ENCODE measurements at regions not wholly inside any gene's neighbourhood (a gene's known extent, or its start where the extent isn't known, plus 50 kb on each side); places are given as distances from the start of the nearest gene placed in this dataset.
"Not testable (repeated sequence)": the region's sequence is repeated elsewhere in the genome, so short reads cannot be mapped to it uniquely, and the experiment has no call there.

- DNase-seq: peak; percentile 45
These were observed 53.6 kb upstream of the PLGLB1 start for GRCh38 chr2:87075054-87075790.

- DNase-seq: not testable (repeated sequence)
These were observed 54.2 kb upstream of the PLGLB1 start for GRCh38 chr2:87075791-87076252.

- DNase-seq: peak; percentile 91
These were observed 54.8 kb upstream of the PLGLB1 start for GRCh38 chr2:87076253-87077123.

- DNase-seq: not testable (repeated sequence)
These were observed 55.4 kb upstream of the PLGLB1 start for GRCh38 chr2:87077124-87077446.

- not testable (repeated sequence) for DNase-seq
These were observed 60.1 kb upstream of the PLGLB1 start for GRCh38 chr2:87081727-87082126.

- not testable (repeated sequence) for DNase-seq
These were observed 66.4 kb upstream of the PLGLB1 start for GRCh38 chr2:87088079-87088478.

- not testable (repeated sequence) for DNase-seq
These were observed 67.8 kb upstream of the PLGLB1 start for GRCh38 chr2:87089401-87089800.

GRCh38 chr2:87093252-87093651 lies 71.6 kb upstream of the PLGLB1 start:
- not testable (repeated sequence) for DNase-seq

- DNase-seq: not testable (repeated sequence)
These were observed 72.4 kb upstream of the PLGLB1 start for GRCh38 chr2:87093937-87094529.

GRCh38 chr2:87095804-87096203 lies 74.2 kb upstream of the PLGLB1 start:
- not testable (repeated sequence) for DNase-seq

- DNase-seq: not testable (repeated sequence)
These were observed 107.3 kb upstream of the PLGLB1 start for GRCh38 chr2:87128761-87129553.

GRCh38 chr2:87132577-87132976 lies 110.9 kb upstream of the PLGLB1 start:
- DNase-seq: not testable (repeated sequence)

- not testable (repeated sequence) for DNase-seq
These were observed 130.3 kb upstream of the PLGLB1 start for GRCh38 chr2:87151835-87152493.

- not testable (repeated sequence) for DNase-seq
These were observed 152.8 kb upstream of the PLGLB1 start for GRCh38 chr2:87174454-87174853.

- DNase-seq: not testable (repeated sequence)
These were observed 161.7 kb upstream of the PLGLB1 start for GRCh38 chr2:87183373-87183772.

GRCh38 chr2:87184260-87184659 lies 162.6 kb upstream of the PLGLB1 start:
- DNase-seq: not testable (repeated sequence)

GRCh38 chr2:87189214-87189613 lies 167.6 kb upstream of the PLGLB1 start:
- not testable (repeated sequence) for DNase-seq

- DNase-seq: not testable (repeated sequence)
These were observed 171.7 kb upstream of the PLGLB1 start for GRCh38 chr2:87193336-87193735.

- not testable (repeated sequence) for DNase-seq
These were observed 172.8 kb upstream of the PLGLB1 start for GRCh38 chr2:87194254-87194999.

GRCh38 chr2:87196720-87197388 lies 175.2 kb upstream of the PLGLB1 start:
- DNase-seq: not testable (repeated sequence)

- not testable (repeated sequence) for DNase-seq
These were observed 176.8 kb upstream of the PLGLB1 start for GRCh38 chr2:87198422-87198821.

All from activated T-cell treated with anti-CD3 and anti-CD28 coated beads, Interleukin-2, amount 50 U/mL, for 1 hour (primary cell).